Adrenal gland (tissue), 9 donors: ENCODE measurements at regions not wholly inside any gene's neighbourhood (a gene's known extent, or its start where the extent isn't known, plus 50 kb on each side); places are given as distances from the start of the nearest gene placed in this dataset.

Experiments
- DNase-seq, 7 donors: peaks; one replicate each; pipeline ENCODE4 v3.0.0-alpha.2; 2019 to 2020
- H3K27ac ChIP-seq, 5 donors: fragments of 200-600 bp; sonication (generic) in 4 of 5; 1 replicate in 3 of 5; 2 replicates in 2 of 5; pipeline versions ENCODE4 v1.5.1 to v1.8.0; 2016 to 2020; ENCODE audit warnings: mild to moderate bottlenecking in 1 of 5
- H3K27me3 ChIP-seq: fragments of 200-600 bp; 2 replicates; pipeline ENCODE4 v1.8.0; 2021
- H3K36me3 ChIP-seq, 2 donors: fragments of 200-600 bp; replicated peaks in 1 of 2; 1 replicate in 1 of 2; 2 replicates in 1 of 2; pipeline versions ENCODE4 v1.5.1 to v1.8.0; 2018 to 2022
- H3K4me1 ChIP-seq, 2 donors: fragments of 200-600 bp; replicated peaks in 1 of 2; 1 replicate in 1 of 2; 2 replicates in 1 of 2; pipeline versions ENCODE4 v1.5.1 to v1.8.0; 2018 to 2021
- H3K4me3 ChIP-seq, 4 donors: fragments of 200-600 bp; sonication (generic) in 3 of 4; one replicate each; pipeline ENCODE4 v1.5.1; 2016 to 2018
- H3K9me3 ChIP-seq, 3 donors: fragments of 200-600 bp; sonication (generic) in 1 of 3; replicated peaks in 1 of 3; 1 replicate in 2 of 3; 2 replicates in 1 of 3; pipeline versions ENCODE4 v1.5.1 to v1.8.0; 2016 to 2021
- CTCF ChIP-seq, 6 experiments: fragments of 450-650 bp in 4 of 6; fragments of 200-600 bp in 2 of 6; sonication (generic) in 1 of 6; IDR thresholded peaks; 1 replicate in 5 of 6; 2 replicates in 1 of 6; pipeline versions ENCODE4 v1.5.1 to v1.8.0; 2016 to 2021; ENCODE audit warnings: antibody characterized with exemption in 6 of 6, mild to moderate bottlenecking in 2 of 6, moderate library complexity in 1 of 6
- POLR2A ChIP-seq, 2 donors: fragments of 450-650 bp; IDR thresholded peaks; one replicate each; pipeline ENCODE4 v1.6.1; 2017; ENCODE audit warnings: antibody characterized with exemption in 2 of 2, mild to moderate bottlenecking in 2 of 2, moderate library complexity in 1 of 2
- WGBS, 4 donors: extraction: QIAGEN DNeasy Blood & Tissue Kit in 2 of 4; methylation state at CpG; one replicate each; pipeline versions ENCODE4 v1.1.5 to v1.1.7; 2013 to 2017; 5-methylcytosine and 5-hydroxymethylcytosine counted together
- intact Hi-C, 2 donors: fragments of 100-400 bp; cut with DNase I; formaldehyde crosslinking; loops; one replicate each; pipeline versions ENCODE4 v1.14.1 to v1.15.0; 2022 to 2023
- donor health status: healthy with polysubstance abuse.
- donor health status: Bipolar disorder and iron deficiency.
- donor health status: DM: yes; HTN: yes; CAD: no.
- donor health status: DM: no; HTN: no; CAD: no.
- donor health status: DM: no; HTN: no; CAD: no.

GRCh38 chr13:112238436-112238995, 137.6 kb upstream of the SPACA7 start:
- Histone ChIP-seq H3K36me3 (no peaks in the 10 kb centered on the region), H3K27me3 (no peaks in the 10 kb centered on the region), H3K4me1 (no peaks in the 10 kb centered on the region), H3K9me3 (no peaks in the 10 kb centered on the region), H3K4me3 (no peak overlapping the region), H3K27ac (no peak overlapping the region)
- no peak for DNase-seq
- WGBS, 4 donors = 86 to 92% (median 90%) methylated on average over 6 to 18 of the region's 18 CpGs
- TF ChIP-seq CTCF (IDR thresholded peaks at IDR 0.05) = no peak
- no peak for TF ChIP-seq POLR2A (IDR thresholded peaks at IDR 0.05)
- intact Hi-C loops = no loop called here

GRCh38 chr13:112240076-112240475, 136.1 kb upstream of the SPACA7 start:
- no peak for DNase-seq
- no peak overlapping the region for H3K4me3 ChIP-seq
- no peaks in the 10 kb centered on the region for H3K36me3 ChIP-seq
- H3K4me1 ChIP-seq = no peaks in the 10 kb centered on the region
- intact Hi-C loops = no loop called here
- H3K27ac ChIP-seq = no peak overlapping the region
- TF ChIP-seq CTCF (IDR thresholded peaks at IDR 0.05) (no peak), POLR2A (IDR thresholded peaks at IDR 0.05) (no peak)
- H3K9me3 ChIP-seq = no peaks in the 10 kb centered on the region
- H3K27me3 ChIP-seq = no peaks in the 10 kb centered on the region
- 59 to 76% (median 65%) methylated on average over 6 of the region's 6 CpGs for WGBS, 4 donors

DNA sequence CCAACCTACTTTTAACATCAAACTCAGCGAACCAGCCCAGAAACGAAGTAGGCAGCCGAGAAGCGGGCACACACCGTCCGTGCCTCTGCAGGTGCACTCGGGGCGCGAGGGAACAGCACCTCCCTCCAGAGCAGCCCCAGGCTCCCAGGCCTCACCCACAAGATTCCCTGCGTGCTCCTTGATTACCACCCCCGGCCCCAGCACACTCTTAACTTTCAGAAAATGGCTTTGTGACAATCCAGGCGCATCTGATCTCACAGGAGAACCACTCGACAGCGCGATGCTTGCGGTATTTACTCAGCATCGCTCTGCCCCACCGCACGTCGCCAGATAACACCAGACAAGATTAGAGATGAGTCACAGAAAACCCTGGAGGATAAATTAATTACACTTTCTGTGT, 134.9 kb upstream of the SPACA7 start:
- Histone ChIP-seq H3K27me3 (no peaks in the 10 kb centered on the region), H3K4me1 (no peaks in the 10 kb centered on the region), H3K9me3 (no peaks in the 10 kb centered on the region), H3K4me3 (no peak overlapping the region), H3K27ac (no peak overlapping the region), H3K36me3 (no peaks in the 10 kb centered on the region)
- TF ChIP-seq CTCF (IDR thresholded peaks at IDR 0.05) (no peak), POLR2A (IDR thresholded peaks at IDR 0.05) (no peak)
- intact Hi-C loops = no loop called here
- peak in 1 of 7 donors; percentile 17 for DNase-seq
- 63 to 69% (median 69%) methylated on average over 19 to 20 of the region's 20 CpGs for WGBS, 4 donors

DNA sequence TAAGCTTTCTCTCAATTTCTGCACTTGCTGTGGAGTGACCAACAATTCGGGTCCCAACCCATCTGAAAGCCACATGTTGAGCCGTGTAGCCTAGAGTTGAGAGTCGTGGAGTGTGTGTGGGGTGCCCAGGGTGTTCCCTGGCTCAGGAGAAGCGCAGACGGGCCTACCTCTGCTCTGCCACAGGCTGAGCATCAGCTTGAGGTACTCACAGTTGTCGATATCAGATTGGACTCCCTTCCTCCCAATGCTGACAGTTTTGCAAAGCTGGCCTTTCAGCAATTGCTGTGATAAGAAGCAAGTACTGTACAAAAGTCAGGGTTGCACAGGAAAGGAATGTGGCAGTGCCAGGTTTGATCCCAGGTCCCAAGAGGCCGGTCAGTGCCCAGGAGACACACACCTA, 133.4 kb upstream of the SPACA7 start:
- no peak overlapping the region for H3K27ac ChIP-seq
- TF ChIP-seq CTCF (IDR thresholded peaks at IDR 0.05) (no peak), POLR2A (IDR thresholded peaks at IDR 0.05) (no peak)
- no peaks in the 10 kb centered on the region for H3K36me3 ChIP-seq
- no peaks in the 10 kb centered on the region for H3K4me1 ChIP-seq
- H3K9me3 ChIP-seq = no peaks in the 10 kb centered on the region
- peaks cover under 1% of the 10 kb centered on the region for H3K27me3 ChIP-seq
- no peak overlapping the region for H3K4me3 ChIP-seq
- WGBS, 4 donors = 62 to 91% (median 70%) methylated on average over 7 of the region's 7 CpGs
- intact Hi-C loops = no loop called here
- DNase-seq = peak in 1 of 7 donors; percentile 33
